Parathyroid adenoma (tissue), 2 donors: ENCODE measurements at regions not wholly inside any gene's neighbourhood (a gene's known extent, or its start where the extent isn't known, plus 50 kb on each side); places are given as distances from the start of the nearest gene placed in this dataset.

Experiments used
- H2AFZ ChIP-seq: fragments of 300-600 bp; sonication (generic); one replicate; pipeline ENCODE4 v1.7.0; 2017; ENCODE audit warnings: antibody characterized with exemption, mild to moderate bottlenecking
- H3K27ac ChIP-seq: fragments of 300-600 bp; sonication (generic); one replicate; pipeline ENCODE4 v1.7.0; 2017
- H3K27me3 ChIP-seq: fragments of 300-600 bp; sonication (generic); one replicate; pipeline ENCODE4 v1.7.0; 2017; ENCODE audit warnings: low read length; ENCODE audit not compliant: control insufficient read depth, insufficient read depth
- H3K36me3 ChIP-seq: fragments of 300-600 bp; sonication (generic); one replicate; pipeline ENCODE4 v1.7.0; 2017; ENCODE audit warnings: low read length; ENCODE audit not compliant: control insufficient read depth, insufficient read depth
- H3K4me1 ChIP-seq: fragments of 300-600 bp; sonication (generic); one replicate; pipeline ENCODE4 v1.7.0; 2017; ENCODE audit warnings: control low read depth
- H3K4me2 ChIP-seq: fragments of 300-600 bp; sonication (generic); one replicate; pipeline ENCODE4 v1.7.0; 2017; ENCODE audit warnings: low read length
- H3K4me3 ChIP-seq: fragments of 300-600 bp; sonication (generic); one replicate; pipeline ENCODE4 v1.7.0; 2017; ENCODE audit warnings: low read depth, low read length
- H3K79me2 ChIP-seq: fragments of 300-600 bp; sonication (generic); one replicate; pipeline ENCODE4 v1.7.0; 2017; ENCODE audit warnings: control low read depth
- H3K9ac ChIP-seq: fragments of 300-600 bp; sonication (generic); one replicate; pipeline ENCODE4 v1.7.0; 2017; ENCODE audit warnings: mild to moderate bottlenecking
- H3K9me3 ChIP-seq: fragments of 300-600 bp; sonication (generic); one replicate; pipeline ENCODE4 v1.7.0; 2017; ENCODE audit warnings: low read length; ENCODE audit not compliant: control insufficient read depth
- TF ChIP-seq, protein P1 (sequence below): fragments of 300-600 bp; sonication (generic); IDR thresholded peaks from one replicate; pipeline ENCODE4 v1.7.0; 2017; ENCODE audit warnings: antibody characterized with exemption, mild to moderate bottlenecking
- donor health status: primary hyperparathyroidism.

DNA sequence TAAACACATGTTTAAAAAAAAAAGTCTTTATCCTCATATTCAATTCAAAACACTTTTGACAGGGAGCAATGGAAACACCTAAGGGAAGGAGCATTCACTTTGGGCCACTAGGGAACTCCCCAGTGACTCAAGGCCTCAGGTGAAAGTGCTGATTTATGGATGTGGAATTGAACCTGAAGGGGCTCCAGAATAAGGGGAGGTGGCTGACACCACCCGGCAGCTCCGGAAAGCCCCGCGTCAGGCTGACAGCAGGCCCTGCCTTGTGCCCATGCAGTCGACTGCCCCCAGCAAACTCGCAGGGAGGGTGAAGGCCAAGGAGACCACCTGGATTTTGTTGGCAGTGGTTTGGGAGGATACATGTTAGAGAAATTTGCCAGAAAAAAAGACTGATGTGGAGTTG, 275.3 kb upstream of the NCKAP5 start:
- Histone ChIP-seq H3K4me1 (no peaks in the 10 kb centered on the region), H3K9me3 (no peaks in the 10 kb centered on the region), H2AFZ (no peak overlapping the region), H3K79me2 (no peaks in the 10 kb centered on the region), H3K4me2 (no peak overlapping the region), H3K36me3 (no peaks in the 10 kb centered on the region), H3K9ac (no peak overlapping the region), H3K27ac (no peak overlapping the region), H3K27me3 (no peaks in the 10 kb centered on the region), H3K4me3 (no peak overlapping the region)
- TF ChIP-seq, protein P1, sequence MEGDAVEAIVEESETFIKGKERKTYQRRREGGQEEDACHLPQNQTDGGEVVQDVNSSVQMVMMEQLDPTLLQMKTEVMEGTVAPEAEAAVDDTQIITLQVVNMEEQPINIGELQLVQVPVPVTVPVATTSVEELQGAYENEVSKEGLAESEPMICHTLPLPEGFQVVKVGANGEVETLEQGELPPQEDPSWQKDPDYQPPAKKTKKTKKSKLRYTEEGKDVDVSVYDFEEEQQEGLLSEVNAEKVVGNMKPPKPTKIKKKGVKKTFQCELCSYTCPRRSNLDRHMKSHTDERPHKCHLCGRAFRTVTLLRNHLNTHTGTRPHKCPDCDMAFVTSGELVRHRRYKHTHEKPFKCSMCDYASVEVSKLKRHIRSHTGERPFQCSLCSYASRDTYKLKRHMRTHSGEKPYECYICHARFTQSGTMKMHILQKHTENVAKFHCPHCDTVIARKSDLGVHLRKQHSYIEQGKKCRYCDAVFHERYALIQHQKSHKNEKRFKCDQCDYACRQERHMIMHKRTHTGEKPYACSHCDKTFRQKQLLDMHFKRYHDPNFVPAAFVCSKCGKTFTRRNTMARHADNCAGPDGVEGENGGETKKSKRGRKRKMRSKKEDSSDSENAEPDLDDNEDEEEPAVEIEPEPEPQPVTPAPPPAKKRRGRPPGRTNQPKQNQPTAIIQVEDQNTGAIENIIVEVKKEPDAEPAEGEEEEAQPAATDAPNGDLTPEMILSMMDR = no peak

DNA sequence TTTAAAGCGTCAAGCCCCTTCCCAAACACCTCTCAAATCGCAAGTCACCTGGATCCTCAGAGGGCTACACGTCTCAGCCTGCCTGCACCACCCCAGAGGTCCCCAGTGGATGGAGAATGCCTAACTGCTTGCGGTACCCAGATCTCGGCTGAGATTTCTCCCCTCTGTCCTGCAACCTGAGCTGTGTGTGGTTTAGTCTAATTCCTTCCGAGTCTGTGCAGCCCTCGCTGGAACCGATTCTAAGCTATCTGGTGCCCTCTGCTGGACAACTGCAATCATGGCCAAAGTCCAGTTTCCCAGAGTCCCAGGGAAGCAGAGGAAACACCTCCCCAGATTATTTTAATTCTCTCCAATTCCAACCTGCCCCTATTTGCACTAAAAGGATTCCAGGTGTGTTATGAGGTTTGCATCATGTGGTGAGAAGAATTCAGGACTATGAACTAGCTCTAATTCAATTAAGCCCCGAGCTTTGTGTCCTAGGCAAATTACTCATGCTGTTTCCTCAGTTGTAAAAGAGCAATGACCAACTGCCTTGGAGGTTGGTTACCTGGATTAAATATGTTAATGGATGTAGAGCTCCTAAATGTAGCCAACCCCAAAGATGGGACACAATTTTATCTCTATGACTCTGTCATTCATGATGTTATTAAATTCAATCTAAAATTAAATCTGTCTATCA, 276.1 kb upstream of the NCKAP5 start:
- Histone ChIP-seq H3K36me3 (no peaks in the 10 kb centered on the region), H3K9me3 (no peaks in the 10 kb centered on the region), H3K27me3 (no peaks in the 10 kb centered on the region), H2AFZ (no peak overlapping the region), H3K4me1 (no peaks in the 10 kb centered on the region), H3K79me2 (no peaks in the 10 kb centered on the region), H3K4me2 (no peak overlapping the region), H3K27ac (no peak overlapping the region), H3K9ac (no peak overlapping the region), H3K4me3 (no peak overlapping the region)
- TF ChIP-seq, protein P1 = peak; percentile 82

DNA sequence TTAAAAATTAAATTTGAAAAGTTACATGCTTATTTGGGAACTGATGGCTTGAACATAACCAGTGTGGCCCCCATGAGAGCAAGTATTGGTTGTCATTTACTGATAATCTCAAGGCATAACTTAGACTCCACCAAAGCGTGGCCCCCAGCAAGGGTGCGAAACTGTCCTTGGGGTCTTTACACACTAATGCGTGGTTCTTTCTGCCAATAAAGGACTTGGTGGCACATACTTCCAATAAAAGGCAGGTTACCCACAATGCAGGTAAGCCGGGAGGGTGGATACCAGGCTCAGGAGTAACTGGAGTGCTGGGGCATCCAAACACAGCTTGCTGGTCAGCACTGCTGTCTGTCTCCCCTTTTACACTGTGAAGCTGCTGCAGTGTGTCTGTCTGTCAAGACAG, 278.2 kb upstream of the NCKAP5 start:
- TF ChIP-seq, protein P1 = no peak
- no peaks in the 10 kb centered on the region for H3K4me1 ChIP-seq
- no peaks in the 10 kb centered on the region for H3K9me3 ChIP-seq
- no peak overlapping the region for H3K27ac ChIP-seq
- H3K27me3 ChIP-seq = no peaks in the 10 kb centered on the region
- no peak overlapping the region for H3K4me3 ChIP-seq
- no peak overlapping the region for H3K9ac ChIP-seq
- H2AFZ ChIP-seq = no peak overlapping the region
- H3K79me2 ChIP-seq = no peaks in the 10 kb centered on the region
- no peak overlapping the region for H3K4me2 ChIP-seq
- H3K36me3 ChIP-seq = no peaks in the 10 kb centered on the region

DNA sequence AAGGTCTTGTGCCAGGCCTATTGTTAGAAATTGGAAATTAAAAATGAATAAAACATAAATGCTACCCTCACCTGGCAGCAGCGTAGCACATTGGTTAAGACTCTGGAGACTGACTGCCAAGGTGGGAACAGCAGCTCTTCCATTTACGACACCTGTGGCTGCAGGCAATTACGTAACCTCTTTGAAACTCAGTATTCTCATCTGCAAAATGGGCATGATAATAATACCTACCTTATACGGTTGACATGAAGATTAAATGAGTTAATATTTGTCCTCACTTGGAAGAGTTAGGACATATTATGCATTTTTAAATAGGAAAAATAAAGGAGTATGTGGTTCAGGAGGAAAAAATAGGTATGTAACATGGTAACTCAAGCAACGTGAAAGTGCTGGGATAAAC, 279.3 kb upstream of the NCKAP5 start:
- H3K4me3 ChIP-seq = no peak overlapping the region
- no peak overlapping the region for H2AFZ ChIP-seq
- no peaks in the 10 kb centered on the region for H3K9me3 ChIP-seq
- no peak overlapping the region for H3K27ac ChIP-seq
- H3K9ac ChIP-seq = no peak overlapping the region
- TF ChIP-seq, protein P1 = no peak
- H3K27me3 ChIP-seq = no peaks in the 10 kb centered on the region
- no peaks in the 10 kb centered on the region for H3K79me2 ChIP-seq
- no peaks in the 10 kb centered on the region for H3K36me3 ChIP-seq
- no peak overlapping the region for H3K4me2 ChIP-seq
- no peaks in the 10 kb centered on the region for H3K4me1 ChIP-seq

DNA sequence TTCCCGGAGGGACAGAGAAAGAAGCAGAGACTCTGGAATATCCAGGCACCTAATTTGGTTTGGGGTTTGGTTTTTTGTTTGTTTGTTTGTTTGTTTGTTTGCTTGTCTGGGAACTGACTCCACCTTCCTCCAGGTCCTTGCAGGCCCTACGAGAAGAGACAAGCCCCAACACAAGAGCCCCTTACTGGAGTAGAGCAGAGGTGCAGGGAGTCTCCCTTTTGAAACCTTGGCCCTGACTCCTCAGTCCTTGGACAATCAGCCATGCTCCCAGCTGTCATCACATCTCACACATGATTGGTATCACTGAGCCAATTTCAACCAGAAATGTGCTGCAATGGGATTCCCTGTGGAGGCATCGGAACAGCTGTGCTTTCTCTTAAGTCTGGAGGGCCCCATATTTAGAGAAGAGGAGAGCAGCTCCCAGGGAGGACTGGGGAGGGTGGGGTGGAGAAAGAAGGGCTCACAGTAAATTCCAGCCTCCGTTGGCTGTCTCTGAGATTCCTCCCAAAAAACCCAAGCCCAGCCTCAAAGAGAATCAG, 279.9 kb upstream of the NCKAP5 start:
- TF ChIP-seq, protein P1 = no peak
- no peaks in the 10 kb centered on the region for H3K79me2 ChIP-seq
- H3K4me3 ChIP-seq = no peak overlapping the region
- H2AFZ ChIP-seq = no peak overlapping the region
- no peak overlapping the region for H3K4me2 ChIP-seq
- no peaks in the 10 kb centered on the region for H3K4me1 ChIP-seq
- H3K36me3 ChIP-seq = no peaks in the 10 kb centered on the region
- H3K27ac ChIP-seq = no peak overlapping the region
- no peaks in the 10 kb centered on the region for H3K27me3 ChIP-seq
- no peak overlapping the region for H3K9ac ChIP-seq
- no peaks in the 10 kb centered on the region for H3K9me3 ChIP-seq
